A673 (cell line): ENCODE measurements at regions not wholly inside any gene's neighbourhood (a gene's known extent, or its start where the extent isn't known, plus 50 kb on each side); places are given as distances from the start of the nearest gene placed in this dataset.
A peak's percentile ranks its signal among the peaks of the same experiment; 100 is the strongest.

Experiments used
- BruUV-seq: library from RNA; stranded (reverse); fragments of 400-500 nt; replicated peaks from 2 replicates; lab custom pipeline; 2021; lab: Mats Ljungman, UMichigan
- CTCF ChIA-PET: fragments of 300-600 bp; sonication (Branson Sonifier 250); formaldehyde crosslinking; loops from one replicate; lab custom pipeline; 2022; ENCODE audit warnings: antibody characterized with exemption; lab: Charles Lee
- POLR2A ChIA-PET: fragments of 300-600 bp; sonication (Branson Sonifier 250); formaldehyde crosslinking; loops from one replicate; lab custom pipeline; 2022; ENCODE audit warnings: antibody characterized with exemption; ENCODE audit not compliant: low non-redundant PET; lab: Charles Lee
- DNase-seq: peaks from one replicate; pipeline ENCODE4 v3.0.0-alpha.2; 2015; ENCODE audit warnings: low spot score
- H3K27ac ChIP-seq: fragments of 200-600 bp; sonication (generic); 2 replicates; pipeline ENCODE4 v1.5.1; 2016; ENCODE audit warnings: mixed run types, low read depth, mild to moderate bottlenecking, mixed read lengths, antibody characterized with exemption, low read length; ENCODE audit not compliant: poor library complexity, severe bottlenecking
- H3K27me3 ChIP-seq: fragments of 200-600 bp; sonication (generic); replicated peaks from 2 replicates; pipeline ENCODE4 v1.6.1; 2017; ENCODE audit warnings: mixed run types, low read depth, mild to moderate bottlenecking, mixed read lengths, antibody characterized with exemption, low read length; ENCODE audit not compliant: insufficient read depth, poor library complexity
- H3K36me3 ChIP-seq: fragments of 200-600 bp; sonication (generic); 2 replicates; pipeline ENCODE4 v1.6.1; 2016; ENCODE audit warnings: mixed run types, mild to moderate bottlenecking, mixed read lengths, antibody characterized with exemption, low read length; ENCODE audit not compliant: insufficient read depth, poor library complexity, severe bottlenecking
- H3K4me1 ChIP-seq: fragments of 200-600 bp; sonication (generic); 2 replicates; pipeline ENCODE4 v1.6.1; 2017; ENCODE audit warnings: mixed run types, mild to moderate bottlenecking, mixed read lengths, antibody characterized with exemption, low read length; ENCODE audit not compliant: insufficient read depth, poor library complexity, severe bottlenecking
- H3K4me3 ChIP-seq: fragments of 200-600 bp; sonication (generic); 2 replicates; pipeline ENCODE4 v1.5.1; 2016; ENCODE audit warnings: low read depth, mixed run types, mild to moderate bottlenecking, mixed read lengths, low read length; ENCODE audit not compliant: poor library complexity, severe bottlenecking
- H3K9me3 ChIP-seq: fragments of 200-600 bp; sonication (generic); 2 replicates; pipeline ENCODE4 v1.6.1; 2016; ENCODE audit warnings: mixed run types, low read depth, mild to moderate bottlenecking, mixed read lengths, antibody characterized with exemption, low read length; ENCODE audit not compliant: poor library complexity, severe bottlenecking
- CTCF ChIP-seq: fragments of 300-800, 200-600 bp; sonication (generic); conservative IDR thresholded peaks from 2 replicates; pipeline ENCODE4 v1.5.1; 2017; ENCODE audit warnings: low read depth, mild to moderate bottlenecking, antibody characterized with exemption, low read length, moderate library complexity, mixed read lengths
- EZH2 ChIP-seq: fragments of 200-600 bp; sonication (generic); IDR thresholded peaks from 2 replicates; pipeline ENCODE4 v1.6.1; 2017; ENCODE audit warnings: borderline replicate concordance, low read depth, mild to moderate bottlenecking, mixed read lengths, antibody characterized with exemption, low read length; ENCODE audit not compliant: poor library complexity, severe bottlenecking
- intact Hi-C: fragments of 100-400 bp; cut with micrococcal nuclease; formaldehyde crosslinking; loops from one replicate; pipeline ENCODE4 v1.10.0; 2022; ENCODE audit not compliant: unreplicated experiment

DNA sequence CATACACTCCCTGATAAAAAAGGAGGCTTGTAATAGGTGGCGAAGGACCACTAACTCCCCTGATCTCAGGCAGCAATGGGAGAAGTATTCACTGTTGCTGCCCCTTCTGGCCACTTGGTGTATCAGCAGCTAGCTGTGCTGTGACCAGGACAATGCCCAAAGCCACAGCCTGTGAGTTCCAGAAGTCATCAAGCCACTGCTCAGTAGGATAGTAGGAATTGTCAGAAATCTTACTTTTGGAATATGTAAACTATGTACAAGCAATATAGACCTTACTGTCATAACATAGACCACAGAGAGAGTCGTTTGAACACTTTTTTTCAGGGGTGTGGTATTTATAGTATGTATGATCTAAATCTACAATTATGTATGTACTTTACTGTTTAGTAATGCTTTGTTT is 248.3 kb upstream of the CAMK1G start:
- intact Hi-C loops = no loop called here
- POLR2A ChIA-PET = no interaction called here
- BruUV-seq = no TSS peak

DNA sequence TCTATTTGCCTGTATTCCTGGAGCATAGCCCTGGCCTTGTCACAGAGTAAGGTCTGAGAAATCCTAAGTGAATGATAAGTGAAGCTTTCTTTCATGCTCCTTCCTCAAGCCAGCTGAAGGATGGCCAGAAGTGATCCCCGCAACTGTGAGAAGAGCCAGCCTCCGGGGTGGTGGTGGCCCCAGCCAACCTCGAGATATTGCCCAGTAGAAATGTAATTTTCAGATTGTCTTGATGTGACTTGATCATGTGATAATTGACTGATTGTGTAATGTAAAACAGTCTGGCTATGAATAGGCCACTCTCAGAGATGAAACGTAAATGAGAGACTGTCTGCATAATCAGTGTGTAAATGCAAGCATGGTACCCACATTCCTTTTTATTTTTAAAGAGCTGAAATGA is 242.4 kb upstream of the CAMK1G start:
- CTCF ChIA-PET = no interaction called here
- TF ChIP-seq CTCF (no peak), EZH2 (no peak)
- intact Hi-C loops = no loop called here
- no peaks in the 10 kb centered on the region for H3K36me3 ChIP-seq
- H3K4me1 ChIP-seq = no peaks in the 10 kb centered on the region
- POLR2A ChIA-PET = no interaction called here
- BruUV-seq = no TSS peak
- H3K4me3 ChIP-seq = no peak overlapping the region
- H3K27ac ChIP-seq = no peak overlapping the region
- DNase-seq = no peak
- H3K9me3 ChIP-seq = no peaks in the 10 kb centered on the region
- H3K27me3 ChIP-seq = peaks cover 61% of the 10 kb centered on the region

More for the DNA sequence above, 248.3 kb upstream of the CAMK1G start:
- no peaks in the 10 kb centered on the region for H3K9me3 ChIP-seq
- H3K4me3 ChIP-seq = no peak overlapping the region
- H3K27ac ChIP-seq = no peak overlapping the region
- H3K27me3 ChIP-seq = peaks cover 50% of the 10 kb centered on the region
- no peaks in the 10 kb centered on the region for H3K4me1 ChIP-seq
- CTCF ChIA-PET = interaction anchor here (0.5 kb wide), 1 partner anchor 34 kb away, joined by 4 read pairs; no protein-coding TSS in a partner anchor
- TF ChIP-seq EZH2 (no peak), CTCF (peak; percentile 83)
- no peaks in the 10 kb centered on the region for H3K36me3 ChIP-seq
- DNase-seq = peak; percentile 47

DNA sequence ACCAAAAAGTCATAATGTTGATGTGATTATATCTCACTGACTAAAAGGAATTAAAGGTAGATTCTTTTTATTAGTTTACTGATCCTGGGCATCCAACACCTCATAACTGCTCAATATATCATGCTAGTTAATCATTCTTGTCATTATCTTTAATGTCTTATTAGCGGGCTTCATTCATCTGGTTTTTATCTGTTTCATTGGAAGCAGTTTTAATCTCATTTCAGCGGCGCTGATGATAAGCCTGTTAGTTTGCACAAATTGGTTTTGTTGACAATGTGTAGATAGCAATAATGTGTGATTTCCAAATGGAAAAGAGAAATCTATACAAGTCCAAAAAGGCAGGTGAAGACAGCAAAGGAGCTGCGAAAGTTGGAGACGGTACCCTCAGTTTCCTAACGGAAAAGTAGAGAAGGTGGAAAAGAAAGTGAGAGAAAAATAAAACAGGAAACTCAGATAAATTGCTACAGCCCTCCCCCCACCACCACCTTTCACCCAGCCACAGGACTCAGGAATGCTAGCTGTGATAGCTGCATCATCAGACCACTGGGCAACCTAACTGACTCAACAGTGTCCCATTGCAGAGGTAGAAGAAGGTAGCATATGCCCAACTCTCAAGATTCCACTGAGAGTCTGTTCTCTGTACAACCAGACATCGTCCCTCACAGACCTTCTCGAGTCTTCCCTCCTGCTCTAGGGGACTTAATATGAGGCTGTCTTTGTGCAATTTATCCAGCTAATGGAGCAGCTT is 241.7 kb upstream of the CAMK1G start:
- Histone ChIP-seq H3K36me3 (no peaks in the 10 kb centered on the region), H3K4me3 (no peak overlapping the region), H3K27me3 (peaks cover 63% of the 10 kb centered on the region), H3K4me1 (no peaks in the 10 kb centered on the region), H3K9me3 (no peaks in the 10 kb centered on the region), H3K27ac (no peak overlapping the region)
- intact Hi-C loops = no loop called here
- DNase-seq = no peak
- ChIA-PET POLR2A (no interaction called here), CTCF (no interaction called here)
- no TSS peak for BruUV-seq
- TF ChIP-seq CTCF (no peak), EZH2 (no peak)
